HFFc6 (cell line): ENCODE measurements at regions not wholly inside any gene's neighbourhood (a gene's known extent, or its start where the extent isn't known, plus 50 kb on each side); places are given as distances from the start of the nearest gene placed in this dataset.

Experiments used
- DNase-seq: peaks from one replicate; pipeline ENCODE4 v3.0.0-alpha.2; 2018
- H3K27ac Mint-ChIP-seq: 2 replicates; pipeline ENCODE4 v1.8.0; 2020; ENCODE audit warnings: mild to moderate bottlenecking, mixed read lengths
- H3K27me3 Mint-ChIP-seq: 2 replicates; pipeline ENCODE4 v1.8.0; 2021; ENCODE audit warnings: mild to moderate bottlenecking, moderate library complexity, mixed read lengths; ENCODE audit not compliant: insufficient read depth
- H3K36me3 Mint-ChIP-seq: 2 replicates; pipeline ENCODE4 v1.8.0; 2021; ENCODE audit warnings: low read depth, mixed read lengths
- H3K4me1 Mint-ChIP-seq: 2 replicates; pipeline ENCODE4 v1.8.0; 2020; ENCODE audit warnings: low read depth, mixed read lengths
- H3K4me3 Mint-ChIP-seq: 2 replicates; pipeline ENCODE4 v1.8.0; 2020; ENCODE audit warnings: mild to moderate bottlenecking, moderate library complexity, mixed read lengths
- H3K9me3 Mint-ChIP-seq: 2 replicates; pipeline ENCODE4 v1.8.0; 2020; ENCODE audit warnings: mild to moderate bottlenecking, mixed read lengths
- TF ChIP-seq, protein P1 (sequence below): fragments of 200-600 bp; sonication (generic); IDR thresholded peaks from 2 replicates; pipeline ENCODE4 v1.5.0; 2021; ENCODE audit warnings: antibody characterized with exemption, mild to moderate bottlenecking

DNA sequence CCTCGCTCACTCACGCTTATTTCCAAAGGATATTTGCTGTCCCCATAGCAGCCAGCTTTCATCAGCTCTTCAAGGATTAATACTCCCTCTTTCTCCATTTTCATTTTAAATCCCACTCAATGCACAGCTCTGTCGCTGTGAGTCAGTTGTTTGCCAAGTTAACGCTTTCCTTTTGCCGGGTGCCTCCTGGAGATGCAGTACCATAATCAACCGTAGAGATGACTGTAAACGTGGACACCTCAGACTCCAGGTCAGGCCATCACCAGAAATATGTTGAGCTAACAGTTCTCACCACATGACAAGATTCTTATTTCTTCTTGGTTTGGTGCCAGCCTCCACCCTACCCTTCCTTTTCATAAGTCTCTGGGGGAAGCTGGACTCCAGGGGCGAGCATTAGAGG lies 66.6 kb upstream of the TAB2 start:
- Mint-ChIP-seq H3K27me3 (peaks cover 35% of the 10 kb centered on the region), H3K36me3 (no peaks in the 10 kb centered on the region), H3K4me1 (peaks cover 10% of the 10 kb centered on the region; the same call in 1 of the 2 replicates), H3K4me3 (no peak overlapping the region), H3K9me3 (no peaks in the 10 kb centered on the region), H3K27ac (no peak overlapping the region)
- no peak for DNase-seq
- TF ChIP-seq, protein P1, sequence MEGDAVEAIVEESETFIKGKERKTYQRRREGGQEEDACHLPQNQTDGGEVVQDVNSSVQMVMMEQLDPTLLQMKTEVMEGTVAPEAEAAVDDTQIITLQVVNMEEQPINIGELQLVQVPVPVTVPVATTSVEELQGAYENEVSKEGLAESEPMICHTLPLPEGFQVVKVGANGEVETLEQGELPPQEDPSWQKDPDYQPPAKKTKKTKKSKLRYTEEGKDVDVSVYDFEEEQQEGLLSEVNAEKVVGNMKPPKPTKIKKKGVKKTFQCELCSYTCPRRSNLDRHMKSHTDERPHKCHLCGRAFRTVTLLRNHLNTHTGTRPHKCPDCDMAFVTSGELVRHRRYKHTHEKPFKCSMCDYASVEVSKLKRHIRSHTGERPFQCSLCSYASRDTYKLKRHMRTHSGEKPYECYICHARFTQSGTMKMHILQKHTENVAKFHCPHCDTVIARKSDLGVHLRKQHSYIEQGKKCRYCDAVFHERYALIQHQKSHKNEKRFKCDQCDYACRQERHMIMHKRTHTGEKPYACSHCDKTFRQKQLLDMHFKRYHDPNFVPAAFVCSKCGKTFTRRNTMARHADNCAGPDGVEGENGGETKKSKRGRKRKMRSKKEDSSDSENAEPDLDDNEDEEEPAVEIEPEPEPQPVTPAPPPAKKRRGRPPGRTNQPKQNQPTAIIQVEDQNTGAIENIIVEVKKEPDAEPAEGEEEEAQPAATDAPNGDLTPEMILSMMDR, result no peak

DNA sequence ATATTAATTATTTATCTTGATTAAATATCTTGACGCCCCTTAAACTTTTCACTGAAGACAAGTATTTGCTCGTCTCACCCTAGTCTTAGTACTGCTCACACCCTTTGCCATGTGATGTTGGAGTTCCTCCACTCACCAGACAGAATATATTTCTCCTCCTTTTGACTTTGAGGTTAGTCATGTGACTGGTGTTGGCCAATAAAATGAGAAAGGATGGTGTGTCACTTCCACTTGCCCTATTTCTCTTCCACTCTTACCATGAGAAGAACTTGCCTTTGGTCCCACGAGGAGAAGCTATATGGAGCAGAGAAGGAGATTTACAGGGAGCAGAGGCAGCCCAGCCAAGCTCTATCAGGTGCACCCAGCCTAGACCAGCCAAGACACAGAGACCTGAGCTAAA lies 64.9 kb upstream of the TAB2 start:
- no peaks in the 10 kb centered on the region for H3K36me3 Mint-ChIP-seq
- H3K27ac Mint-ChIP-seq, result no peak overlapping the region
- peaks cover 23% of the 10 kb centered on the region for H3K27me3 Mint-ChIP-seq
- TF ChIP-seq, protein P1, result no peak
- DNase-seq, result no peak
- H3K4me1 Mint-ChIP-seq, result peaks cover 10% of the 10 kb centered on the region; the same call in 1 of the 2 replicates
- no peaks in the 10 kb centered on the region for H3K9me3 Mint-ChIP-seq
- no peak overlapping the region for H3K4me3 Mint-ChIP-seq

DNA sequence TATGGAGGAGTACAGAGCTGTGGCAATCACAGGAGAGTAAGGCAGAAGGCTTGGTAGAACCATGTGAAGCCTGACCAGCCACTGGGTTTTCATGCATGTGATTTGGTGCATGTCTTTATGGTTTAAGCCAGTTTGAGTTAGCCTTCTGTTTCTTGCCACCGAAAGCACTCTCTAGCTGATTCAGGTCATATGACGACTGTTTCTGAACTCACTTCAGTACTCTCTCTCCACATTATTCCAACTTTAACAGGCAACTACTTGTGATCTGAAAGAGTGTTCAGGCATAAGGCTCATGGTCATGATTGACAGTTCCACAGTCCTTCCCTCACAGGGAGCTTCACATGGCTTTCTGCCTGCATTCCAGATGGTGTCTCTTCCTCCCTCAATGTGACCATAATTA lies 63.3 kb upstream of the TAB2 start:
- Mint-ChIP-seq H3K27ac (no peak overlapping the region), H3K4me3 (no peak overlapping the region), H3K9me3 (no peaks in the 10 kb centered on the region), H3K36me3 (no peaks in the 10 kb centered on the region), H3K4me1 (peaks cover 7% of the 10 kb centered on the region; the same call in 1 of the 2 replicates), H3K27me3 (peaks cover 12% of the 10 kb centered on the region)
- no peak for DNase-seq
- TF ChIP-seq, protein P1, result no peak

DNA sequence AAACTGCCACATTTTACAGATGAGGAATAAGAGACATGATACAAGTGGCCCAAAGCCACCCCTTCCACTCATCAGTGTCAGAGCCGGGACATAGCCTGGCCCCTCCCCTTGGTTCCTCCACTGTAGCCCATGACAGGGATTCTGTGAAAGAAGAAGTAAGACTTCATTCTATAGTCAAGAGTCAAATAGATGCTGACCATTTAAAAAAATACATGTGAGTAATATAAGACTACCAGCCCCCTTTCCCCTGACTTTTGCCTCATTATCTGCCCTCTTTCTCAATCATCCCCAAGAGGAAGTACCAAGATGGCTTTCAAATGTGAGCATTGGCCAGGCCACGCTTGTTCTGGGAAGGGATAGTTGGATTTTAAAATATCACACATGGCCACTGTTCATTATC lies 57.8 kb upstream of the TAB2 start:
- no peaks in the 10 kb centered on the region for H3K9me3 Mint-ChIP-seq
- no peak overlapping the region for H3K27ac Mint-ChIP-seq
- H3K27me3 Mint-ChIP-seq, result peaks cover 27% of the 10 kb centered on the region
- TF ChIP-seq, protein P1, result no peak
- H3K4me1 Mint-ChIP-seq, result no peaks in the 10 kb centered on the region
- no peak overlapping the region for H3K4me3 Mint-ChIP-seq
- DNase-seq, result no peak
- no peaks in the 10 kb centered on the region for H3K36me3 Mint-ChIP-seq

DNA sequence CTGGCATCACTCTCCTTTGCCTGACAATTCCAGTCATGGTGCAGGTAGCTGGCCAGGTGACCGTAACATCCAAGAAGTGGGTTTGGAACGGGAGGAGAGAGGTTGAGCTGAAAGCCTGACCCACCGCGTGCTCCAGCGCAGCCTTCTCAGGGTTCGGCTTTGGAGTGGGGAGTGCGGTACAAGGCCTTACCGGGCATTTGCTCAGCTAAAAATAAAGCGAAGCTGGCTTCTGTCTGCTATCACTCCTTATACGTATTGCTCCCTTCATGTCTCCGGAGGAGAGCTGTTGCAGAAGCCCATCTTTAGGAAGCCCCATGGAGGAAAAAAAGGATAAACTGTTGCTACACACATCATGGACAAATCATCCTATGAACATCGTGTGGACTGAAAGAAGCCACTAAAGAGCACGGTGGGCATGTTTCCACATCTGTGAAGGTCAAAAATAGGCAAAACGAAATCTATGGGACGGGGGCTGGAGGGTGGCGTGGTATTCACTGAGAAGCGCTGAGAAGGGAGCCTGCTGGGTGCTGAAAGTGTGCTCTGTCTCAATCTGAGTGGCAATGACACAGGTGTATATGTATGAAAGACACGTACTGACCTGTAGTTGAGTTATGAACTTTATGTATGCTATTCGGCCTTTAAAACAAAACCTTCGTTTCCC lies 57.2 kb upstream of the TAB2 start:
- H3K9me3 Mint-ChIP-seq, result no peaks in the 10 kb centered on the region
- H3K4me1 Mint-ChIP-seq, result no peaks in the 10 kb centered on the region
- no peak overlapping the region for H3K27ac Mint-ChIP-seq
- no peaks in the 10 kb centered on the region for H3K36me3 Mint-ChIP-seq
- peaks cover 24% of the 10 kb centered on the region for H3K27me3 Mint-ChIP-seq
- no peak for DNase-seq
- H3K4me3 Mint-ChIP-seq, result no peak overlapping the region
- TF ChIP-seq, protein P1, result no peak
